Vagina (tissue), 2 donors: ENCODE measurements at regions not wholly inside any gene's neighbourhood (a gene's known extent, or its start where the extent isn't known, plus 50 kb on each side); places are given as distances from the start of the nearest gene placed in this dataset.

ENCODE experiments used
- DNase-seq, 2 donors: peaks; one replicate each; pipeline ENCODE4 v3.0.0-alpha.2; 2017; ENCODE audit errors: extremely low spot score in 2 of 2
- H3K27ac ChIP-seq: fragments of 200-600 bp; sonication (generic); one replicate; pipeline ENCODE4 v1.5.1; 2019
- H3K27me3 ChIP-seq: fragments of 200-600 bp; sonication (generic); one replicate; pipeline ENCODE4 v1.5.1; 2019
- H3K36me3 ChIP-seq, 2 donors: fragments of 200-600 bp; sonication (generic); one replicate each; pipeline ENCODE4 v1.5.1; 2017 to 2019
- H3K4me1 ChIP-seq: fragments of 200-600 bp; sonication (generic); one replicate; pipeline ENCODE4 v1.5.1; 2019
- H3K4me3 ChIP-seq, 2 donors: fragments of 200-600 bp; sonication (generic); 1 replicate in 1 of 2; 2 replicates in 1 of 2; pipeline ENCODE4 v1.5.1; 2016 to 2019
- H3K9me3 ChIP-seq: fragments of 200-600 bp; sonication (generic); one replicate; pipeline ENCODE4 v1.5.1; 2019
- CTCF ChIP-seq, 3 experiments: fragments of 450-650 bp in 2 of 3; fragments of 200-600 bp in 1 of 3; sonication (generic) in 1 of 3; IDR thresholded peaks; one replicate each; pipeline ENCODE4 v1.5.1; 2017 to 2019; ENCODE audit warnings: antibody characterized with exemption in 3 of 3, mild to moderate bottlenecking in 2 of 3, moderate library complexity in 2 of 3
- POLR2A ChIP-seq, 2 donors: fragments of 450-650 bp; IDR thresholded peaks; one replicate each; pipeline ENCODE4 v1.6.1; 2017; ENCODE audit warnings: antibody characterized with exemption in 2 of 2, mild to moderate bottlenecking in 2 of 2, moderate library complexity in 2 of 2
- POLR2AphosphoS5 ChIP-seq, 2 donors: sonication (generic); formaldehyde crosslinking; IDR thresholded peaks; one replicate each; pipeline ENCODE4 v1.9.0; 2017; ENCODE audit warnings: antibody characterized with exemption in 2 of 2, mild to moderate bottlenecking in 2 of 2, low read depth in 1 of 2; ENCODE audit not compliant: insufficient read depth in 1 of 2
- intact Hi-C: fragments of 100-400 bp; cut with DNase I; formaldehyde crosslinking; loops from one replicate; pipeline ENCODE4 v1.15.1; 2023

- H3K27me3 ChIP-seq = no peaks in the 10 kb centered on the region
- no peak overlapping the region for H3K4me3 ChIP-seq
- intact Hi-C loops = no loop called here
- peaks cover 57% of the 10 kb centered on the region for H3K4me1 ChIP-seq
- no peak for DNase-seq
- H3K9me3 ChIP-seq = no peaks in the 10 kb centered on the region
- no peaks in the 10 kb centered on the region for H3K36me3 ChIP-seq
- no peak for TF ChIP-seq CTCF (IDR thresholded peaks at IDR 0.05)
- no peak for TF ChIP-seq POLR2AphosphoS5 (IDR thresholded peaks at IDR 0.05; ENCODE audit: insufficient read depth in 1 of 2, low read depth in 1 of 2)
- TF ChIP-seq POLR2A (IDR thresholded peaks at IDR 0.05) = no peak
- no peak overlapping the region for H3K27ac ChIP-seq
These were observed 78.0 kb upstream of the IPO9 start for GRCh38 chr1:201750934-201751333.

DNA sequence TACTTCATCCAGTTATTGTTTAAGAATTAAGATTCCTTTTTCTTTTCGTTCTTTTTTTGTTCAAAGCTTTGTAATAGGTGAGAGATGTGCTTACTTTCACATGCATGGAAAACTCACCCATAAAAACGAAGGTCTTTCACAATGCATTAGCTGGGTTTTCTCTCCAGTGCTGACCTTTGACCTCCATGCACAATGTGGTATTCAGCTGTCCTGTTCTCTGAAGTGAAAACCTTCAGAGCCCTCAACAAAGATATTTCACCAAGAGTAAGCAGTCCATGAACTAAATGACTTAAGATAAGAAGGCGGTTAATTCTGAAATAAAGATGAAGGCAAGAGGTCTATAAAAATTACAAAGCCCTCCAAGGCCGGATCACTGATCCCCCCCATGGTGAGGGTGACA lies 77.1 kb upstream of the IPO9 start:
- Histone ChIP-seq H3K4me3 (no peak overlapping the region), H3K27ac (no peak overlapping the region), H3K4me1 (peaks cover 66% of the 10 kb centered on the region), H3K36me3 (no peaks in the 10 kb centered on the region), H3K27me3 (no peaks in the 10 kb centered on the region), H3K9me3 (no peaks in the 10 kb centered on the region)
- intact Hi-C loops = no loop called here
- DNase-seq = no peak
- no peak for TF ChIP-seq POLR2AphosphoS5 (IDR thresholded peaks at IDR 0.05; ENCODE audit: insufficient read depth in 1 of 2, low read depth in 1 of 2)
- no peak for TF ChIP-seq CTCF (IDR thresholded peaks at IDR 0.05)
- no peak for TF ChIP-seq POLR2A (IDR thresholded peaks at IDR 0.05)

GRCh38 chr1:201752333-201752732 lies 76.6 kb upstream of the IPO9 start:
- Histone ChIP-seq H3K9me3 (no peaks in the 10 kb centered on the region), H3K27ac (no peak overlapping the region), H3K4me1 (peaks cover 66% of the 10 kb centered on the region), H3K4me3 (no peak overlapping the region), H3K36me3 (no peaks in the 10 kb centered on the region), H3K27me3 (no peaks in the 10 kb centered on the region)
- intact Hi-C loops = no loop called here
- TF ChIP-seq CTCF (IDR thresholded peaks at IDR 0.05) (no peak), POLR2A (IDR thresholded peaks at IDR 0.05) (no peak), POLR2AphosphoS5 (IDR thresholded peaks at IDR 0.05; ENCODE audit: insufficient read depth in 1 of 2, low read depth in 1 of 2) (no peak)
- no peak for DNase-seq

DNA sequence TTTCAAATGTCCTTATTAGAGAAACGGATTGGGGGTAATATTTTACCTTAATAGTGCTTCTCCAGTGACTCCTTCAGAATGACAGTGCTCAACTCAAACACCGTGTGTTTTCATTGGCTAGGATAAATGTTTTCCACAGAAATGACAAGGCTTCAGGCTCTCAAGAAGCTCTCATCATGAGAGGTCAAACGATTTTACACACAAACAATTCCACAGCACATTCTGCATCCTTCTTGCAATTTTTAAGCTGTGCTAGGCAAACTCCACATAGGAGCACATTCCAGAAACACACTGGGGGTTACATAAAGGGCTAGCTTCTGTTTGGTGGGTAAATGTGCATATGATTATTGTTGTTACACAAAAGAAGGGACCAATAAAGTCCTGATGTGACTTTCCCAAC lies 75.5 kb upstream of the IPO9 start:
- intact Hi-C loops = no loop called here
- peaks cover 66% of the 10 kb centered on the region for H3K4me1 ChIP-seq
- TF ChIP-seq POLR2A (IDR thresholded peaks at IDR 0.05) (no peak), CTCF (IDR thresholded peaks at IDR 0.05) (no peak), POLR2AphosphoS5 (IDR thresholded peaks at IDR 0.05; ENCODE audit: insufficient read depth in 1 of 2, low read depth in 1 of 2) (no peak)

GRCh38 chr1:201754353-201754752 lies 74.6 kb upstream of the IPO9 start:
- no peak overlapping the region for H3K27ac ChIP-seq

More for the DNA sequence above, 75.5 kb upstream of the IPO9 start:
- H3K4me3 ChIP-seq = no peak overlapping the region
- no peaks in the 10 kb centered on the region for H3K27me3 ChIP-seq
- no peaks in the 10 kb centered on the region for H3K9me3 ChIP-seq
- DNase-seq = no peak
- H3K36me3 ChIP-seq = no peaks in the 10 kb centered on the region
- no peak overlapping the region for H3K27ac ChIP-seq

More at GRCh38 chr1:201754353-201754752, 74.6 kb upstream of the IPO9 start:
- no peak overlapping the region for H3K4me3 ChIP-seq
- H3K27me3 ChIP-seq = no peaks in the 10 kb centered on the region
- TF ChIP-seq POLR2AphosphoS5 (IDR thresholded peaks at IDR 0.05; ENCODE audit: insufficient read depth in 1 of 2, low read depth in 1 of 2) = no peak
- TF ChIP-seq CTCF (IDR thresholded peaks at IDR 0.05) = no peak
- no peak for TF ChIP-seq POLR2A (IDR thresholded peaks at IDR 0.05)
- H3K4me1 ChIP-seq = peaks cover 66% of the 10 kb centered on the region
- no peaks in the 10 kb centered on the region for H3K36me3 ChIP-seq
- no peaks in the 10 kb centered on the region for H3K9me3 ChIP-seq
- intact Hi-C loops = no loop called here
- DNase-seq = no peak
